GM19438 (cell line): ENCODE measurements at regions not wholly inside any gene's neighbourhood (a gene's known extent, or its start where the extent isn't known, plus 50 kb on each side); places are given as distances from the start of the nearest gene placed in this dataset.

ENCODE experiments used
- ATAC-seq: cut with Tn5 transposase; IDR thresholded peaks from one replicate; pipeline ENCODE4 v1.9.1; 2021; ENCODE audit warnings: low read depth; ENCODE audit not compliant: unreplicated experiment

DNA sequence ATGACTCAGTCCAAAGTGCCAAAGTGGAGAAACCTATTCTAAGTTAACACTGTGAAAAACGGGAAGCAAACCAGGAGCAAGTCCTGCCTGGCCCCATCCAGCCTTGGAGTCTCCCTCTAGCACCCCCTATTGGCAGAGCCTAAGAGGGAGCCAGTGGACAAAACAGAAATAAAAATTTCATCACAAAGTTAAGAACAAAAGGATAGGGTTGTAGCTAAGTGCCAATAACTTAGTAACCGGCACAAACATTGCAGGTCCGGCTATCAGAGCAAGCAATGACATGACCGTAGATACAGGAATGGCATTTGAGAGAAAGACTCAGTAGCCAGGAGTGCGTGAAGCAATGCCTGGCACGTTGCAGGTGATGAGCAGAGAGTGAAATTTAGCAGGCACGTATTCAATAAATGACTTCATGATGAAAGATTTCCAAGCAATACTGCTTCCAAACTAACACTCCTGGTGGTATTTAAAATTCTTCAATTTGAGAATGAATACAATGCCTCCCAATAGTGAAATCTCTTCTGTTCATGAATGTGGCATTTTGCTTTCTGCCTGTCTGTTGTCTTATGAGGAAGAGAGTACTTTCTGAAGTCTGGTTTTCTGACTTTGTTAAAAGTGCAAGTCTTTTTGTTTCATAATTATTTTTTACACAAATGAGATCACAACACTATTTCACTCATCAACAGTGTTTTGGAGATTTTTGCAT is 391.0 kb downstream of the OMA1 start:
- no peak for ATAC-seq

DNA sequence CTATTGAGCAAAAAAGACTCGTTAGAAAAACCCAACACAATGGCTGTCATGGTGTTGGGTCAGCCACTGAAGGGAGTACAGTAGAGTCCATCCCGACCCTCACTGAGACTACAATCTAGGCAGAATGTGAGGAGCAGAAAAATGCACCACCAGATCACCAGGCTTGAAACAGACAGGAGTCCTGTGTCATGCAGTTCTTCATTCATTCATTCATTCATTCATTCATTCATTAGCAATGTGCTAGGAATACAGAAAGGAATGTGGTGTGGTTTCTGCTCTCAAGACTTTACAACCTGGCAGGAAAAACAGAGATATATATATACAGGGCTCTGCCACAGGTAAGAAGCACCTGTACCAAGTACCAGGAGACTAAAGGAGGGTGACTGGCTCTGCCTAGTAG is 392.3 kb downstream of the OMA1 start:
- no peak for ATAC-seq

DNA sequence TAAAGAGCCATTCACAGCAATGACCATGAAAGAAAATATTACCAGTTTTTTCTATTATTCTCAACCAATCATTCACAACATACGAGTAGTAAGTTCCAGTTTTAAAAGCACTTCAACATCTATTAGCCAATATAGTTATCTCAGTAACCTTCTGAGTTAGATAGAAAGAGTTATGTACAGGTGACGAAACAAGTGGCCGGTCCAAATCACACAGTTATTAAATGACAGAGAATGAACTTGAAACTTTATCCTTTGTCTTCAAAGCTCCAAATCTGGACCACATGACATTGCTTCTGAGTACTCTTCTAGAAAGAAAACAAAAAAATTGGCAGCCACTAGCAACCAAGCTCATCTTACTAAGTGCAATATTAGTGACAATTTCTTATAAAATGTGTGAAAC is 393.8 kb downstream of the OMA1 start:
- ATAC-seq: no peak

DNA sequence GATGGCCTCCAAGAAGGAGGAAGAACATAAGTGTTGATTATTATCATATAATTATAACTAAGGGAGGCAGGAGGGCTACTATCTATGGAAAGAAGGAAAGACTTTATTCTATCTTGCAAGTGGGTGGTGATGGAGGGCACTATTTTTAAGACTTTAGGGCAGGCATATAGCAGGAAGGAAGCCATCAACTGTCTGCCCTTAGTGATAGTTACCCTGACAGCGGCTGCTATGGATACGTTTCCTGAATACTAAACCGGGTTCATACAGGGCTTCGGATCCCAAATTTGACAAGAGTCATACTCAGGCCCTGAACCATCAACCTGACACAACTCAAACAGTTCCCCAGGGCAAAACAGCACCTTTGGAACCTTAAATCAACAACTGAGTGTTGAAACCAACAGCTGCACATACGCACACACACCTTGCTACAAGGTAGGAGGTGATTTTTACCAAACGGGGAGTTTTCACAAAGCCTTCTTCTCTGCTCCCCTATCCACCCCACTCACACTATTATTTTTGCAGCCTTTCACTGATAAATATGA is 397.2 kb downstream of the OMA1 start:
- no peak for ATAC-seq

DNA sequence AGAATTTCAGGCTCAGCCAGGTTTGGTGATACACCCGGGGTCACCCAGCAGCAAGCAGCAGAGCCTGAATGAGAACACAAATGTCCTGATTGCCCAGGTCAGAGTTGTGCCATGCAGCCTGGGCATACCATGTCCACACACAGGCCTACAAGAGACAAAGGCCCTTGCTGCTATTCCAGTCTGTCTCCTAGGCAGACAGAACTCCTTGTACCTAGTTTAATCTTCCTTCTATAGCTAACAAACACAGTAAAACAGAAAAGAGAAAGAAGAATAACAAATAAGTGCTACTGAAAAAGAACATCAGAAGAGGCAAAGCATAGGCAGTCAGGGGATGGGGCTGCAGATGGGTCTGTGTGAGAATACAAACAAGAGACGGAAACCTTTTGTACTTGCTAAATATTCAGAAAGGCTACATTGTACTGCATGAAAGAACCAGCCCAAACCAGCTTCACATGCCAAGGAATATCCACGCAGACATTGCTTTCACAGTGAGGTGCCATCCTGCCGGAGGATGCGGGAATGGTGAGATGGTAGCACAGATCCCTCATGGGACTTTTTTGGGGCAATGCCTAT is 401.7 kb downstream of the OMA1 start:
- ATAC-seq: no peak

DNA sequence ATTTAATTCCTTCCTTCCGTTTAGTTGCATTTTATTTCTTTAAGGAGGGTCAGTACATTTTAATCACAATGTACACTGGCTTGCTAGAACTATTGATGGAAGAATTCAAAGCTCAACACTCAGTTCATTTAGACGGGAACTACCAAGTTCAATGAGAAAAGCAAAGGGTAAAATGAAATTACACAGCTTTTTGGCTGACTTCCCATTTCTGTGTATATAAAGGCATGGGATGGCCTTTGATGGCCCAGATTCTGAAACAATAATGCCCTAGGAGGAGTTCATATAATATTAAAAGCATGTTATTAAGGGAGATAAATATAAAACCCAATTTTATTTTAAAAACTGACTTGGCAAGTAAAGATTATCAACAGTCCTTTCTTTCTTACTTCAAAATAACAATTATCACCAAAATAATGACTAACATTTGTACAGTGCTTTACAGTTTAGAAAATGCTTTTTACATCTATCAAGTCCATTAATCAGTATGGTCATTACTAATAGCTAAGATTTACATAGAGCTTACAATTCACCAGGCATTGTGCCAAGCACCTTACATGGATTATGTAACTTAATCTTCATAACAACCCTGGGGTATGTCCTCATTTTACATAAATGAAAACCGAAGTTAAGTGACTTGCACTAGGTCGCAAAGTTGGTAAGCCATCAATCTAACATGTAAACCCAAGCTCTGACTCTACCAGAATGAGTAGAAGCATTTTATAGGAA is 402.4 kb downstream of the OMA1 start:
- no peak for ATAC-seq

DNA sequence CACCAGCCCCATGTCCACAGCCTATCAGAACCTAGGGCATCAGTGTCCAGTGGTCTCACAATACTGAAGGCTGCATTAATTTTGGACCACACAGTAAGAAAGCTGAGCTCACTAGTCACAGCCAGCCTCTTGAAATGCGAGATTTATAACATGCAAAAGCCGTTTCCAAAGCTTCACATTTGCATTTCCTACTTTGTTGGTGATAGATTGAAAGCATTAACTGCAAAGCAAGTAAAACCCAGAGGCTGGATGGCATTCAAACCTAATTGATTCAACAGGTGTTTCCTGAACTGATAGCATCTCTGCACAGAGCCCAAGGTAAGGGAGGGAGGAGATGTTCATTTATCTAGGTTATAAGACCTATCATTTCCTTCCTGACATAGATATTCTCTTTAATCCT is 410.1 kb downstream of the OMA1 start:
- ATAC-seq: no peak

DNA sequence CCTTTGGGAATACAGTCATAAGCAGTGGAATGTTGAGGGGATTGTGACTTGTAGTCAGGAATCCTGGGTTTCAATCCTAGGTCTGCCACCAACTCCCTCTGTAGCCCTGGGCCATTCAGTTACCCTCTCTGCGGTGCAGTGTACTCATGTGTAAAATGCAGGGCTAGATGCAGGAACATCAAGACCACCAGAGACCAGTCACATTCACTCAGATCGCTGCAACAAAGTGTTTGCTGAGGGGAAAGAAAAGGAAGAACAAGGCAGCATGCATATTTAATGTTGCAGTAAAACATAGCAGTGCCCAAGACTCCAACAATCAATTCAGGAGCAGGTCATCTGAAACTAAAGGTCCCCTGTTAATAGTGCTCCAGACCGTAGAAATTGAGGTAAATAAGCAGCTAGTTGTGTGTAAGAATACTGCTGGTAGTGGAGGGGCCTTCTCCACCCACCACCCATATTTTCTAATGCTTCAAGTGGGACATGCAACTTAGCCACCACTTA is 410.7 kb downstream of the OMA1 start:
- no peak for ATAC-seq

DNA sequence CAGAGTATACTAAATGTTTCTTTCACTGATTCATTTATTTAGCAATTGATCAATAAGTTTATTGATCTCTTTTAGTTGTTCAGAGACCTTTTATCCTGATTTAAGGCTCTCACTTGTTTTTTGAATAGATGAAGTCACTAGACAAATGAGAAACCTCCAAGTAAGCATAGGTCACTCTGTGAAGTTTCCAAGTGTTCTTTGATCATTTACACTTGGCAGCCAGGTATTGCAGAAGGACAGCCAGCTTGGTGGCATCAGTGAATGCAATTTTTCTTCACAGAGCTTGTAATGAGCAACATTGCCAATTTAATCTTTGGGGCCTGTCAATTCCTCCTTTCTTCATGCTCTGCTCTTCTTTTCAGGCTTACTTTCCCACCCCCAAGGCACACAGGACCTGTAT is 413.0 kb downstream of the OMA1 start:
- ATAC-seq: no peak

DNA sequence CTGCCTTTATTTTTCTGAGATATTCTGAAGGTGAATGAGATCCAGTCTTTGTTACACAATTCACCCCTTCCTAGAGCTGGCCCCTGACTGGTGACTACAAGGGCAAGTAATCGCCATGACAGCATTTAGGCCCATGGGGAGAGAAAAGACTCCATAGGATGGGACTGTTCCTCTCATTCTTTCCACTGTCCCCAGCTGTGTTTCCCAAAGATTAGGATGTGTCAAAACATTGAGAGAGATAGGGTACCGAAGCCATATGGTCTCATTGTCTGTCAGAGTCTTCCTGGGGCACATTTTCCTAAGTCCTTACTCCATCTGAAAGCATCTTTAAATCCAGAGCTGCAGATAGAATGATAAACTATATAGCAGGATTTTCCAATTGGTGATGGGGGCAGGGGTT is 423.5 kb downstream of the OMA1 start:
- ATAC-seq: no peak

DNA sequence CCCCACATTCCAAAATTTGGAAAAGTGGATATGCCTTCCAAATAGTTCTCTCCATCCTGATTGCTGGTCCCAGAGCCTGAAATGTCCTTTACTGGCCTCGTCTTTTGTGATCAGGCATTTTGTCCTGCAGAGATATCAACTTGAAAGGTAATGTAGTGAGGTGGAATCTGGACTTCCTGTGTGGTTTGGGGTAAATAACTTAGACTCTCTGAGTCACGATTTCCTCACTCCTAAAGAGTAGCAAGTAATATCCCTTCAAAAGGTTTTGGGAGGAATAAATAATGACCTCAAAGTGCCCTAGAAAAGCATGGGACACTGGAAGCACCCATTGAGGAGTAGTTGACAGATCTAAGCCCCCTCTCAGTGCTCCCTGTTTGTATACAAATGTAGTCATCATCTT is 426.6 kb downstream of the OMA1 start:
- ATAC-seq: no peak

DNA sequence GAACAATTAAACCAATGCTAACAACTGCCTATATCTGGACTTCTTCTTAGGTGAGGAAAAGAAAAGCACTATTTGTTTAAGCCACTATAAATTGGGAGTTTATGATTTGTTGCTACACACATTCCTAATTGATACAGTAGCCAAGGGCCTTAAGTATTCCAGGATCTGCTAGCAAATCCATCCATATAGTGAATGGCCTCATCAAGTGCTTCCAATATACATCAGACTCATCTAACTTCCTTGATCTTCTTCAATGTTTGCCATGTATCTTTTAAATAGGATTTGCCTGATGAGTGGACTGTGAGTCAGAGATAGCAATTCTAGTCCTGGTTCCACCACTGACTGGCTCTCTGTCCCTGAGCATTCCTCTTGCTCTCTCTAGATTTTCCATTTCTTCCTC is 430.2 kb downstream of the OMA1 start:
- ATAC-seq: no peak

DNA sequence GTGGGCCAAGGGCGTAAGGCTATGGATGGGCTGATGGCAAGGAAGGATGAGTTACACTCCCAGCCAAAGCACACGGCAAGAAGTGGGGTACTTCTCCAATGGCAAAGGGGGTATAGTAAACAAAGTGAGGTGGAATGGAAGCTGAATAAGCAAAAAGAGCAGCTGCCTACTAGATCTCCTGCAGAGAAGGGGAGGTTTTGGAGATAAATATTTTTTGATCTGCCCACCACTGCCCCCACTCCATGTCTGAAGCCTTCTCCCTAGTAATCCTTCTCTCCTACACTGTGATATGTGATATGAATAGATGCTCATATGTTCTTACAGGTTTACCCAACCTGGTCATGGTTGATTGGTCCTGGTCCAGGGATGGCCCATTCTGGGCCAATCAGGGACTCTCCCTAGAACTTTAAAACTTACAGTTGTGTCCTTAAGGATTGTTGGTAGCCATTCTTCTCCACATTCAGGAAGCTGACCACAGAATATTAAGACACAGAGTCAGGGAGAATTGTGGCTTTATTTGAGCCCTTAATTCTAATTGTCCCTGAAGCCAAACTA is 436.8 kb downstream of the OMA1 start:
- no peak for ATAC-seq

DNA sequence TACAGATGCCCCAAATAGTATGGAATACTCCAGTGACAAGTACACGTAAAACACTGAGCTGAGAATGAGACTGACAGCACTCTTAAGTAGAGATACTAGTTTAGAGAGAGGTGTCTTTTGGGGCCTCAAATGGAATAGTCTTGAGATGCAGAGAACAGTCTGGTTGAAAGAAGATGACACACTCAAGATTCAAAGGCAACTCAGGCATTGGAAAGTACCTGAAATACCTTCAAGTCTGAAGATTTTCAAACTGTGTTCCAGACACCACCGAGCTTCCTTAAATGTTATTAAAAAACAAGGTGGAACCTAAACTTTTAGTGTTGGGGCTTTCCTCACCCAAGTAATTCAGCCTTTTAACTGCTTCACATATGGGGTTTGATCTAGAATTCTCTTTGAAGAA is 437.7 kb downstream of the OMA1 start:
- no peak for ATAC-seq

DNA sequence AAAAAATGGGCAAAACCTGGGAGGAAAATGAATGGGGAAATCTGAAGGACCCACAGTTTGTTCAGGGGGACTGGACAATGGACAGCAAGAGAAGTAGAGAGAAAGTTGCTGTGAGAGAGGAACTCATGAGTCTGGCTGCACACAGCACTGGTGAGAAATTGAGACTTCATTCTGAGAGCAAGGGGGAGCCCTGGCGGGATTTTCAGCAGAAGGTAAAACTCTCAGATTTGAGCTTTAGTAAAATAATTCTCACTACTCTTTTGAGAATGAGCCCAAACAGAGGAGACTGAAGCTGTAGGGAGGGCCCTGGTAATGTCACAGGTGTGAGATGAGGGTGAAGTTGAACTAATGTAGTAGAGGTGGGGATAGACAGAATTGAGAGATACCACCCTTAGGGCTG is 438.6 kb downstream of the OMA1 start:
- no peak for ATAC-seq

DNA sequence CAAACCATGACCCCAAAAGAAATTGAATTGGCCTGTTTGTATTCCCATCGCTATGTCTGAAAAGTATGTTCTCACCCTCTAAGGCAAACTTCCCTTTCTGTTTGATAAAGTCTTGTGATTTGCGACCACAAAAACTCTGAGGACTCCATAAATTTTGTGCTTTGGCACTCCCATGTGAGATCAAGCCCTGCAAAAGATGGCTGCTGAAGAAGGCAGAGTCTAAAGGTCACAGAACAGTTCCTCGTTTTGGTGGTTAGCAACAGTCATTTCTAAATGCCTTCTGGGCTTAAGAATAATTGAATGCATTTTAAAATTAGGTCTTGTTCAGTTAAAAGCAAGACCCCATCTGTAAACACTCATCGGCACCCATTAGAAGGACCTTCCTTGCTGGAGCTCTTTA is 441.6 kb downstream of the OMA1 start:
- no peak for ATAC-seq

DNA sequence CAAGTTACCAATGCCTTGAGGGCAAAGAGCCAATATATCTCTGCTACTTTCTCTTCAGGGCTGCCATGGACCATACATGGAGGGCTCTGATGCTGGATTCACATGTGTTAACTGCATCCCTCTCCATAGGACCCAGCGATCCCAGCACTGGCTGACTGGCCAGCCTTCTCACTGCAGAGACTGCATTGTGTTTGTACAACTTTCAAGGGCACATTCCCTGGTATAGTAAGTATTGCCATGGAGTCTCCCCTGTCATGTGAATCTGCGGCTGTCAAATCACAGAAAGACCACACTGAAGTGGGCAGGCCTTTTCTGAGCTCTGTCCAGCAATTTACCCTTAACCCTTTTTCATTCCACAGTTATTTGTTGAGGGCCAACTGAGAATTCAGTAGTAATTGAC is 449.8 kb downstream of the OMA1 start:
- ATAC-seq: no peak

DNA sequence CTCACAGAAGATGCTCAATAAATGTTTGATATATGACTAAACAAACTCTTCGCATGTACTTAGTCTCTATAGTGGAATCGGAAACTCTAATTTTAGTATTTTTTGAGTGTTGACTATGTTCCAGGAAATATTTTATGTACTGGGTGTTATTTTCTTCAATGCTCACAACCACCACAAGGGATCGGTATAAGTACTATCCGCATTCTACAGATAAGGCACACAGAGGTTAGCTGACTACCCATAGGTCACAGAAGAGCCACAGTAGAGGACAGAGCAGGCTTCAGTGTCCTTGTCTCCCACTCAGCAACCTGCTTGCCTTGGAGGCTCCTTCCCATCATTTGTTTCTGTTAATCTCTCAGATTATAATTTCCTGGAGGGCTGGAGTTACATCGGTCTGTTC is 451.3 kb downstream of the OMA1 start:
- no peak for ATAC-seq

DNA sequence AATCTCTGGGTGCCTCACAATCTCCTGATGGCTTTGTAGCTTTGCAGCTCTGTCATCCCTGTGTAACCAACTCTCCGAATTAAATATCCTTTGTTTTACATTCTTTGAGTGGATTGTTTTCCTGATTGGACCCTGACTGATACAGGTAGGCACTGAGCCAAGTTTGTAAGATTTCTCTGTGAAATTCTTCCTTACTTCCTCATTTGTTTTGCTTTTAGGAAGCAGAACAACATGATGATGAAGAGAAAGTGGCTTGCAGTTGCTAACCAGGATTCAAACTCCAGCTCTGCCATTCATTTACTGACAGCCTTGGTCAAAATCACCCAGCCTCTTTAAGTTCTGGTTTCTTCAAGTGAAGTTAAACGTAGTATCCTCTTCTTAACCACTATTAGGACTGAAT is 452.3 kb downstream of the OMA1 start:
- ATAC-seq: no peak

DNA sequence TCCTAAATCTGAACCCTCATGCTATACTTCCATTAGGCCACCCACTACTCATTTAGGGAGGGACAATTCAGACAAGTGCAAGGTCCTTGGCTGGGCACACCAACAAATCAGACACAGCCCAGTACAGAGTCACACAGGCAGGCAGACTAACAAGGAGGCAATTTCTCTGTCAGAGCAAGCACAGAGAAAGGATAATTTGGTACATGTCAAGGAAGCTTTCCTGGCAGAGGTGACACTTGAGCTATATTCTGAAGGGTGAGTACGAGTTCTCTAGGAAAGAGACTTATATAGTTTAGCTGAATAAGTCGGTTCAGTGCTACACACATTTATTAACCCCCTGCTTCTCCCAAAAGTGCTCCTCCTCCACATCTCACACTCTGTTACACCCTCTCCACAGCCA is 455.9 kb downstream of the OMA1 start:
- ATAC-seq: no peak

DNA sequence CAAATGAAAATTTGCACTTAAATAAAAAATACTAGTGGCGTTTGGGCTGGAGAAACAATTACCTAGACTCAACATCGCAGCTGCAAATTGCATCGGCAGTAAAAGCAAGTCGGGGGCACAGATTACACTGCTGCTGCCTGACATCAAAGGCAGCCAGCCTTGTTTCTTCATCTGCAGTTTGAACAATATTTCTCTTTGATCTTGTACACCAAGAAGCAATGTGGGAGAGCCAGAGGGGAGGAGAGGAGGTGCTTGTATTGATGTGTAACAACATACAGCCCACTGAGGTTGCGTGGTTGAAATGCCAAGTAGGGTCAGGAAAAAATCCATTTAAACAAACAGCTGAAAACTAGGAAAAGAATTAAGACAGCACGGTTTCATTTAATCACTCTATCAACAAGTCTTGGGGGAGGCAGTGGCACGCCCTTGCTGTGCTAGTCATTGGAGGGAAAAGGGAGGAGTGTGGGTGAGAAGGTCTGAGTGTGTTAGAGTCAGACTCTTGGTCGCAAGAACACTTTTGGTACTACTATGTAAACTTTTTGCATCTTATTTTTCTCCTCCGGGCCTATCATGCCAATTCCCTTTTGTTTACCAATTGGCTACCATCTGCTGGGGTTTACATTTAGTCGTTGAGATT is 456.5 kb downstream of the OMA1 start:
- no peak for ATAC-seq
